Mesendoderm (in vitro differentiated cells): ENCODE measurements at regions not wholly inside any gene's neighbourhood (a gene's known extent, or its start where the extent isn't known, plus 50 kb on each side); places are given as distances from the start of the nearest gene placed in this dataset.

Source experiments
- DNase-seq: peaks from one replicate; pipeline ENCODE4 v3.0.0; 2013
- H2AK5ac ChIP-seq: 2 replicates; pipeline ENCODE4 v1.6.1; 2013; ENCODE audit warnings: low read length, inconsistent platforms
- H2BK120ac ChIP-seq: 2 replicates; pipeline ENCODE4 v1.6.1; 2013; ENCODE audit warnings: low read depth, mild to moderate bottlenecking, low read length, moderate library complexity, mixed read lengths
- H2BK15ac ChIP-seq: replicated peaks from 2 replicates; pipeline ENCODE4 v1.6.1; 2013; ENCODE audit warnings: low read depth, mild to moderate bottlenecking, moderate library complexity
- H2BK5ac ChIP-seq: 2 replicates; pipeline ENCODE4 v1.6.1; 2013; ENCODE audit warnings: low read length, inconsistent platforms
- H3K18ac ChIP-seq: 2 replicates; pipeline ENCODE4 v1.6.1; 2013; ENCODE audit warnings: mild to moderate bottlenecking, low read length, mixed read lengths
- H3K23ac ChIP-seq: one replicate; pipeline ENCODE4 v1.6.1; 2013; ENCODE audit warnings: low read length
- H3K27ac ChIP-seq: 2 replicates; pipeline ENCODE4 v1.5.1; 2013; ENCODE audit warnings: low read depth, mild to moderate bottlenecking, inconsistent platforms, low read length, moderate library complexity
- H3K27me3 ChIP-seq: 2 replicates; pipeline ENCODE4 v1.6.1; 2013; ENCODE audit warnings: low read length, control low read depth, mild to moderate bottlenecking, inconsistent platforms; ENCODE audit not compliant: insufficient read depth, poor library complexity
- H3K36me3 ChIP-seq: 2 replicates; pipeline ENCODE4 v1.6.1; 2013; ENCODE audit warnings: low read length, inconsistent platforms; ENCODE audit not compliant: control insufficient read depth, insufficient read depth
- H3K4ac ChIP-seq: one replicate; pipeline ENCODE4 v1.6.1; 2013; ENCODE audit warnings: low read depth, mild to moderate bottlenecking, low read length, moderate library complexity
- H3K4me1 ChIP-seq: 2 replicates; pipeline ENCODE4 v1.6.1; 2013; ENCODE audit warnings: low read depth, low read length, inconsistent platforms; ENCODE audit not compliant: control insufficient read depth
- H3K4me2 ChIP-seq: 2 replicates; pipeline ENCODE4 v1.6.1; 2013; ENCODE audit warnings: low read length
- H3K4me3 ChIP-seq: 2 replicates; pipeline ENCODE4 v1.5.1; 2013; ENCODE audit warnings: mild to moderate bottlenecking, low read length
- H3K56ac ChIP-seq: one replicate; pipeline ENCODE4 v1.6.1; 2013; ENCODE audit warnings: low read length
- H3K79me1 ChIP-seq: 2 replicates; pipeline ENCODE4 v1.6.1; 2013; ENCODE audit warnings: low read length, inconsistent platforms
- H3K79me2 ChIP-seq: 2 replicates; pipeline ENCODE4 v1.6.1; 2013; ENCODE audit warnings: mild to moderate bottlenecking, low read length; ENCODE audit not compliant: control insufficient read depth, insufficient read depth
- H3K9ac ChIP-seq: 2 replicates; pipeline ENCODE4 v1.6.1; 2013; ENCODE audit warnings: low read length, inconsistent platforms
- H4K5ac ChIP-seq: one replicate; pipeline ENCODE4 v1.6.1; 2013; ENCODE audit warnings: low read length
- H4K8ac ChIP-seq: one replicate; pipeline ENCODE4 v1.6.1; 2013; ENCODE audit warnings: low read depth, mild to moderate bottlenecking, control low read depth, low read length, moderate library complexity
- WGBS: extraction: QIAGEN DNeasy Blood & Tissue Kit; methylation state at CpG from one replicate; pipeline ENCODE4 v1.1.7; 2013; ENCODE audit warnings: low lambda C conversion rate, missing lambda C conversion rate; ENCODE audit not compliant: insufficient coverage; ENCODE audit errors: extremely low coverage; 5-methylcytosine and 5-hydroxymethylcytosine counted together

- Histone ChIP-seq H4K5ac (no peak overlapping the region), H3K27ac (no peak overlapping the region), H2BK5ac (no peak overlapping the region), H3K9ac (no peak overlapping the region), H2BK120ac (no peak overlapping the region), H3K36me3 (no peaks in the 10 kb centered on the region), H3K79me2 (no peaks in the 10 kb centered on the region), H3K56ac (no peak overlapping the region), H3K23ac (no peak overlapping the region), H3K4me3 (no peak overlapping the region), H3K27me3 (no peaks in the 10 kb centered on the region), H3K4me2 (no peak overlapping the region), H3K79me1 (no peaks in the 10 kb centered on the region), H3K4me1 (no peaks in the 10 kb centered on the region), H2AK5ac (no peak overlapping the region), H3K4ac (no peak overlapping the region), H4K8ac (no peak overlapping the region), H2BK15ac (no peak overlapping the region), H3K18ac (no peak overlapping the region)
- no peak for DNase-seq
- no CpG with 5 or more reads among the region's 3 CpGs for WGBS
Observed at GRCh38 chr4:23219779-23220408, 527.2 kb downstream of the GBA3 start.

GRCh38 chr4:23213198-23213597 lies 520.5 kb downstream of the GBA3 start:
- Histone ChIP-seq H3K27ac (no peak overlapping the region), H4K5ac (no peak overlapping the region), H3K56ac (no peak overlapping the region), H3K18ac (no peak overlapping the region), H2BK120ac (no peak overlapping the region), H3K36me3 (no peaks in the 10 kb centered on the region), H3K4me3 (no peak overlapping the region), H3K4ac (no peak overlapping the region), H3K79me2 (no peaks in the 10 kb centered on the region), H3K9ac (no peak overlapping the region), H3K79me1 (no peaks in the 10 kb centered on the region), H3K4me2 (no peak overlapping the region), H3K27me3 (no peaks in the 10 kb centered on the region), H3K23ac (no peak overlapping the region), H4K8ac (no peak overlapping the region), H3K4me1 (no peaks in the 10 kb centered on the region), H2AK5ac (no peak overlapping the region), H2BK5ac (no peak overlapping the region), H2BK15ac (no peak overlapping the region)
- no peak for DNase-seq
- WGBS: no CpG with 5 or more reads among the region's 2 CpGs

- no peak overlapping the region for H3K4me2 ChIP-seq
- no peak overlapping the region for H4K5ac ChIP-seq
- DNase-seq: no peak
- no peak overlapping the region for H3K56ac ChIP-seq
- no peak overlapping the region for H2BK5ac ChIP-seq
- H2AK5ac ChIP-seq: no peak overlapping the region
- H4K8ac ChIP-seq: no peak overlapping the region
- no peak overlapping the region for H2BK120ac ChIP-seq
- H3K27ac ChIP-seq: no peak overlapping the region
- no peaks in the 10 kb centered on the region for H3K79me1 ChIP-seq
- H3K9ac ChIP-seq: no peak overlapping the region
- no peaks in the 10 kb centered on the region for H3K79me2 ChIP-seq
- H3K4ac ChIP-seq: no peak overlapping the region
- H3K36me3 ChIP-seq: no peaks in the 10 kb centered on the region
- WGBS: no CpG with 5 or more reads among the region's 4 CpGs
- H3K4me3 ChIP-seq: no peak overlapping the region
- H2BK15ac ChIP-seq: no peak overlapping the region
- no peaks in the 10 kb centered on the region for H3K27me3 ChIP-seq
- no peak overlapping the region for H3K23ac ChIP-seq
- no peaks in the 10 kb centered on the region for H3K4me1 ChIP-seq
- H3K18ac ChIP-seq: no peak overlapping the region
Observed at GRCh38 chr4:23212558-23212957, 519.8 kb downstream of the GBA3 start.

- DNase-seq: no peak
- H2BK15ac ChIP-seq: no peak overlapping the region
- no peak overlapping the region for H2BK5ac ChIP-seq
- H3K4me1 ChIP-seq: no peaks in the 10 kb centered on the region
- H3K79me1 ChIP-seq: no peaks in the 10 kb centered on the region
- H3K79me2 ChIP-seq: no peaks in the 10 kb centered on the region
- no peak overlapping the region for H3K4me3 ChIP-seq
- H3K23ac ChIP-seq: no peak overlapping the region
- no peaks in the 10 kb centered on the region for H3K27me3 ChIP-seq
- no peak overlapping the region for H3K56ac ChIP-seq
- no peak overlapping the region for H3K4ac ChIP-seq
- H2AK5ac ChIP-seq: no peak overlapping the region
- no peak overlapping the region for H3K4me2 ChIP-seq
- H4K5ac ChIP-seq: no peak overlapping the region
- H2BK120ac ChIP-seq: no peak overlapping the region
- no peaks in the 10 kb centered on the region for H3K36me3 ChIP-seq
- H4K8ac ChIP-seq: no peak overlapping the region
- H3K18ac ChIP-seq: no peak overlapping the region
- H3K27ac ChIP-seq: no peak overlapping the region
- no CpG with 5 or more reads among the region's 1 CpG for WGBS
- no peak overlapping the region for H3K9ac ChIP-seq
Observed at GRCh38 chr4:23207059-23207458, 514.3 kb downstream of the GBA3 start.

GRCh38 chr4:23202712-23203247 lies 510.0 kb downstream of the GBA3 start:
- Histone ChIP-seq H3K23ac (no peak overlapping the region), H3K9ac (no peak overlapping the region), H3K79me1 (no peaks in the 10 kb centered on the region), H3K18ac (no peak overlapping the region), H3K4me1 (no peaks in the 10 kb centered on the region), H3K56ac (no peak overlapping the region), H3K27ac (no peak overlapping the region), H2BK15ac (no peak overlapping the region), H2BK120ac (no peak overlapping the region), H4K5ac (no peak overlapping the region), H3K79me2 (no peaks in the 10 kb centered on the region), H3K4ac (no peak overlapping the region), H2AK5ac (no peak overlapping the region), H2BK5ac (no peak overlapping the region), H4K8ac (no peak overlapping the region), H3K36me3 (no peaks in the 10 kb centered on the region), H3K4me2 (no peak overlapping the region), H3K27me3 (no peaks in the 10 kb centered on the region), H3K4me3 (no peak overlapping the region)
- WGBS: no CpG with 5 or more reads among the region's 8 CpGs
- no peak for DNase-seq

- no peaks in the 10 kb centered on the region for H3K79me1 ChIP-seq
- H4K8ac ChIP-seq: no peak overlapping the region
- H2BK120ac ChIP-seq: no peak overlapping the region
- no peaks in the 10 kb centered on the region for H3K27me3 ChIP-seq
- no peak overlapping the region for H2BK15ac ChIP-seq
- no peak overlapping the region for H3K9ac ChIP-seq
- no peaks in the 10 kb centered on the region for H3K79me2 ChIP-seq
- no peak overlapping the region for H2BK5ac ChIP-seq
- no peaks in the 10 kb centered on the region for H3K4me1 ChIP-seq
- no peak overlapping the region for H3K4me3 ChIP-seq
- no peak overlapping the region for H4K5ac ChIP-seq
- H3K36me3 ChIP-seq: no peaks in the 10 kb centered on the region
- H3K18ac ChIP-seq: no peak overlapping the region
- H3K4me2 ChIP-seq: no peak overlapping the region
- no peak overlapping the region for H3K4ac ChIP-seq
- DNase-seq: no peak
- no peak overlapping the region for H3K56ac ChIP-seq
- no peak overlapping the region for H3K23ac ChIP-seq
- H2AK5ac ChIP-seq: no peak overlapping the region
- H3K27ac ChIP-seq: no peak overlapping the region
Observed at GRCh38 chr4:23194751-23195150, 502.0 kb downstream of the GBA3 start.
